ENCODE measurements at regions not wholly inside any gene's neighbourhood (a gene's known extent, or its start where the extent isn't known, plus 50 kb on each side); places are given as distances from the start of the nearest gene placed in this dataset.
"Not testable (repeated sequence)": the region's sequence is repeated elsewhere in the genome, so short reads cannot be mapped to it uniquely, and the experiment has no call there.

GRCh38 chr6:101015541-101015940 lies 134.4 kb upstream of the ASCC3 start:
- no peak for DNase-seq

DNA sequence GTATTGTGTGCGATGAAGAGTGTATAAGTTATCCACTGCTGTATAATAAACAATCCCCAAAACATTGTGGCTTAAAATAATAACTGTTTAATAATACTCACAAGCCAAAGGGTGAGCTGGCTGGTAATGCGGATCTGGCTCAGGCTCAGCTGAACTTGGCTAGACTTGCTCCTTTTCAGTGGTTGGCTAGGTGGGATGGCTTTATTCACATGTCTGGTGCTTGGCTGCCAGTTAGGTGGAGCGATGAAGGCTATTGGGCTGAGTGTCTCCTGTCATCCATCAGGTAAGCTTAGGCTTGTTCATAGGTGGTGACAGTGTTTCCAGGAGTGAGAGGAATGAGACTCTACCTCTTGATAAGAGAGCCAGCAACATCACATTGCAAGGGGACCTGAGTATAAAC lies 135.0 kb upstream of the ASCC3 start:
- no peak for DNase-seq

DNA sequence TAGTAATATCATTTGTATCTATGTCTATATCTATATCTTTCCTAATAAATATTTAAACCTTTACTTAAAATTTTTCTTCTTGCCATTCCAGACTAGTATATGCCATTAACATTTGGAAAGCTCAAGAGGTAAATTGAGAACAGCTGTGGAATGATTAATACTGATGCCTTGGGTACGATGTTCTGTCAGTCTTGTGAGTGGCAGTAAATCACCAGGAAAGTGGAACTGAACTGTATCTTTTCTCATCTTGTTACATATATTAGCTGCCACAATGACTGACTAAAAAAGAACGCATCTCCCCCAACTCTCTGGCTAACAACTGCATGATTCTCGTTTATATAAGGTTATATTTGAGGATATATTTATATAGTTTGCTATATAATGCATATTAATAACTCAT lies 137.0 kb upstream of the ASCC3 start:
- no peak for DNase-seq

DNA sequence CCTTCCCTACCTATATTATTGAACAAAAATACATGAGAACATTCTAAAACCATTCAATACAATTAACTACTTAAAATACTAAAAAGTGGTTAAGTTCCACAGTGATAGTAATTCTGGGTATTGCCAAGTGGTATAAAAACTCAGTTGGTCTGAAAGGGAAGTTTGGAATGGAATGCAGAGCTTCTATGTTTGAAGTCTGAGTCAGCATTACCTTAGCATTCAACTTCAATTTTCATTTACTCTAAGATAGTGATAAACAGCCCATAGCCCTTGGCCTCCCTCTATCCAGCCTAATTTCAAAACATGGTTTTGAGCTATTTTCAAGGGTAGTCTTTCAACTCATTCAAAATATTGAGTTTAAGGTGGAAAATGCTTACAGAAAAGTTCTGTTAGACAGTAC lies 140.4 kb upstream of the ASCC3 start:
- DNase-seq: no peak

- no peak for DNase-seq
Measured at GRCh38 chr6:101042966-101043365, 161.8 kb upstream of the ASCC3 start.

GRCh38 chr6:101058296-101058695 lies 177.2 kb upstream of the ASCC3 start:
- DNase-seq: no peak

- no peak for DNase-seq
Measured at GRCh38 chr6:101066481-101066880, 185.4 kb upstream of the ASCC3 start.

DNA sequence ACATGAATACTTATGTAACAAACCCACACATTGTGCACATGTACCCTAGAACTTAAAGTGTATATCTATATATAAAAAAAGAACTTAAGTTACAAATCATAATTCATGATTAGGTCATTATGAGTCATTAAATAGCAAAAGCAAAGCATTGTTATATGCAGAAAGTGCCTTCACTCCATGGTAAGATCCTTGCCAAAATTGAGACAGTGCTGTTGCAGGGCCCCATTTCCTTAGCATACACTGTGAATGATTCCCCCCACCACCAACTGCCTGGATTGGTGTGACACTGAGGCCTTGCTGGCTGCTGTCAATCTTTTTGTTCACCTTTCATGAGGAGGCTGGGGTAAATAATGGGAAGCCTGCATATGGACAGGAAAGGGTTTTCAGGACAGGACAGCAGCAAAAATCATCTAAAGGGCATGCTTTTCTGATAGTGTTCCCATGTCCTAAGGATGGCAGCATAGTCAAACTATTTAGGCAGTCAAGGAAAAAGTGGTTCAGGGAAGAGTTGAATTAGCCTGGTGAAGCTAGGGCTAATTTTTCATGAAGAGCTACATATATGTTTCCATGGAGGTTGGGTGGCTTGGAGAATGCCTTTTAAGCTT lies 188.2 kb upstream of the ASCC3 start:
- no peak for DNase-seq

- no peak for DNase-seq
Measured at GRCh38 chr6:101070044-101070608, 189.0 kb upstream of the ASCC3 start.

DNA sequence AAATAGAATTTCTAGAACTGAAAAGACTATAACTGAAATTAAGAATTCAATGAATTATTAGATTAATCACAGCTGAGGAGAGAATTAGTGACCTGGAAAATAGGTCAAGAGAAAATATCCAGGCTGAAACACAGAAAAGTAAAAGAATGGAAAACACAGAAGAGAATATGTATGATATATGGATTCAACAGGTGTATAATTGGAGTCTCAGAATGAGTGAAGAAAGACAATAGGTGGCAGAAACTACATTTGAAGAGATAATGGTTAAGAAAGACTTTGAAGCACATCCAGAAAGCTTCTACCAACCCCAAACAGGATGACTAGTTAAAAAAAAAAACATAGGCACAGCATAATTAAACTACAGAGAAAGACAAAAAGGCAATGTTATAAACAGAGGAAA lies 196.2 kb upstream of the ASCC3 start:
- DNase-seq: no peak

DNA sequence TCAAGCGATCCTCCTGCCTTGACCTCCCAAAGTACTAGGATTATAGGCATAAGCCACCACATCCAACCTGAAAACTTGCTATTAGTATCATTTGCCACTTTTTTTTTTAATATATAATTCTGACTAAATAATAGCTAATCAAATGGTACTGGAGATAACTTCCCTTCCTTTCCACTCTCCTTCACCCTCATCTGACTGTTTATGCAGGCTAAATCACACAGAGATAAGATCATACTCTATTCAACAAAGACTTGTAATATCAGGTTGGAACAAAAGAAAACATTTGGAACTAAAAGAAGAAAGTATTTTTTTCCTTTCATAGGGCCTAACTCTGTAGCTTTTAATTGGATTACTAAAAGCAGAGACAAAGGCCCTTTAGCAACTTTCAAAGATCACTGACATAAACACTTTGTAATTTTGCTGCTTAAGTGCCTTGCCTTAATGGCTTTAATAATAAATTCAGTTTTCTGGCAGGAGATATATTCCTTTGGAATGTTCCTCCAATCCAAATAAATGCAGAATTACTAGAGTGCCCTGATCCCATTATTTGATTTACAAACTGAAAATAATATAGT lies 198.7 kb upstream of the ASCC3 start:
- no peak for DNase-seq

DNA sequence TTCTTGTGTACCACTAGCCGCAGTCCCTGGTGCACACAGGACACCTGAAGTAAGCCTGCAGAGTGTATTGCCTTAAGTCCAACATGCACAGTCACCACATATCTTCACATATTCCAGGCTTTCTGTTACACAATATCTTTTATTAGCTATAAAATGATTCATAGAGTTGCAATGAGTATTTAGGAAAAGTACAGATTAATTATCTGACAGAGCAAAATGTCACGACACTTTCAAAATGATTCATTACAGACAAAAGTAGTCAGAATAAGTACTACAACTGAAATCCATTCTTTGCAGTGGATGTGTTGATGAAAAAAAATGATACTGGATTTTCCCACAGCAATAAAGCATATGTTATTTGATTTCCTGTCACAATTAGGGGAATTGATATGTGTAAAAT lies 199.5 kb upstream of the ASCC3 start:
- no peak for DNase-seq

DNA sequence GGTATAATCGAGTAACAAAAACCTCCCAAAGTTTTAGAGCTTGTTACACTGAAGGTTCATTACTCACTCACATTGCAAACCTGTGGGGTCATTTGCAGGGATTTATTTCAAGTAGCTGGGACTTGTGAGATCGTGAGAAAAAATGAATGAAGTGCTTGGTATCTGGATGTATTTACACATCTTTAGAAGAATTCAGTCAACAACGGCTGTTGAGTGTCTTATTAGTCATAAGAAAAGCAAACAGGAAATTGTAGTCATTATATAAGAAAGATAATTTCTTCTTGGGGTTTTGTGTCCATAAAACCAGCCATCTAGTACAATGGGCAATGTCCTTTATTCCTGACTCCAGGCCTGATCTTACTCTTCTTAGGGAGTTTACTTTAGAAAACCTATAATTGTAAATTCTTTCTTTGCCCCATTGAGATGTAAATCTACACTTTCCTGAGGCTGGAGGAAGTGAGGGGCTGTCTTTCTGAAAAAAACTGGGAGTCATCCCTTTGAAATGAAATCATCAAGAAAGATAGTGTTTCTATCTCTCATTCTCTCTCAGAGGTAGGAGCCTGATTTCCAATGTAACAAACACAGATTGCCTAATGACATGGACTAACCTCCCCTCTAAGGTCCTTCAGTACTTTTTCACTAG lies 202.5 kb upstream of the ASCC3 start:
- DNase-seq: no peak

GRCh38 chr6:101085327-101085726 lies 204.2 kb upstream of the ASCC3 start:
- no peak for DNase-seq

DNA sequence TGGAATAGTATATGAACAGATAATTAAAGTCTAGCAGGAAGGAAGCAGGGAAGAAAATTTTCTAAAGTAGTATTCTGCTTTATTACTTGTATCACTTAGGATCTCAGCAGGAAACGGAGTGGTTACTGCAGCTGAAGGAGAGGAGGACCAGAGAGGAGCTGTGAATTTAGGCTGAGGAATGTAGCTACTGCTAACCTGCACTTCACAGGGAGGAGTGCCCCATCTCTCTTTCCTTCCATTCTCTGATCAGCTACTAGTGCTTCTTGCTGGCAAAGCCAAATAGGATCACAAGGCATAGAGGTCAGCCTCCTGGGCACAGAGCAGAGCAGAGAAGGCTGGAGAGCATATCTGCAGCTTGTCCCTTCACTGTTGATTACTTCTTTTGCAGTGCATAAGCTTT lies 205.3 kb upstream of the ASCC3 start:
- no peak for DNase-seq

DNA sequence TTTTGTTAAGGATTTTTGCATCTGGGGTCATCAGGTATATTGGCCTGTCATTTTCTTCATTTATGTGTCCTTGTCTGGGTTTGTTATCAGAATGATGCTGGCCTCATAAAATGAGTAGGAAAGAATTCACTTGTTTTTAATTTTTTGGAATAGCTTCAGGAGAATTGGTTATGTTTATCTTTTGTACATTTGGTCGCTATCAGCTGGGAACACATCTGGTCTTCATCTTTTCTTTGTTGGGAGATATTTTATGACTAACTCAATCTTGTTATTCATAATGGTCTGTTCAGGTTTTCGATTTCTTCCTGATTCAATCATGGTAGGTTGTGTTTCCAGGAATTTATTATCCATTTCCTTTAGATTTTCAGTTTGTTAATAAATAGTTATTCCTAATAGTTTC lies 207.5 kb upstream of the ASCC3 start:
- DNase-seq: no peak

GRCh38 chr6:101089640-101090039 lies 208.5 kb upstream of the ASCC3 start:
- DNase-seq: no peak

- DNase-seq: no peak
Measured at GRCh38 chr6:101090281-101090680, 209.2 kb upstream of the ASCC3 start.

DNA sequence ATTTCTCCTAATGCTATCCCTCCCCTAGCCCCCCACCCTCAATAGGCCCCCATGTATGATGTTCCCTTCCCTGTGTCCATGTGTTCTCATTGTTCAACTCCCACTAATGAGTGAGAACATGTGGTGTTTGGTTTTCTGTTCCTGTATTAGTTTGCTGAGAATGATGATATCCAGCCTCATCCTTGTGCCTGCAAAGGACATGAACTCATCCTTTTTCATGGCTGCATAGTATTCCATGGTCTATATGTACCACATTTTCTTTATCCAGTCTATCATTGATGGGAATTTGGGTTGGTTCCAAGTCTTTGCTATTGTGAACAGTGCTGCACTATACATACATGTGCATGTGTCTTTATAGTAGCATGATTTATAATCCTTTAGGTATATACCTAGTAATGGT lies 217.5 kb upstream of the ASCC3 start:
- not testable (repeated sequence) for DNase-seq

GRCh38 chr6:101102702-101103101 lies 221.6 kb upstream of the ASCC3 start:
- DNase-seq: no peak

DNA sequence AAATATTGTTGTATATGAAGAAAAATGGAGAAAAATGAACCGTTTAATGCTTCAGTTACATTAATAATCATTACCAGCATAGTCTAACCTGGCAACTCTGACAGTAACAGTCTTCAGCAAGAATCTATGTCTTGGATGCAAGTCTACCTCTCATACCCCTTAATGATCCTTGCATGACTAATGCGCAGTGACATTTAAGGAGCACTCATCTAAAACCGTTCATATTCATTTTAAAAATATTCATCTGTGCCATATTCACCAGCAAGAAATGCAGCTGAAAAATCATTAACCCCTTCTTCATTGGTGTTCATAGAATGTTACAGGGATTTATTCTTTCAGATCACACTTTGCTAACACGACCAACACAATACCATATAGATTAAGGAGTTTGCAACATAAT lies 227.2 kb upstream of the ASCC3 start:
- DNase-seq: no peak

DNA sequence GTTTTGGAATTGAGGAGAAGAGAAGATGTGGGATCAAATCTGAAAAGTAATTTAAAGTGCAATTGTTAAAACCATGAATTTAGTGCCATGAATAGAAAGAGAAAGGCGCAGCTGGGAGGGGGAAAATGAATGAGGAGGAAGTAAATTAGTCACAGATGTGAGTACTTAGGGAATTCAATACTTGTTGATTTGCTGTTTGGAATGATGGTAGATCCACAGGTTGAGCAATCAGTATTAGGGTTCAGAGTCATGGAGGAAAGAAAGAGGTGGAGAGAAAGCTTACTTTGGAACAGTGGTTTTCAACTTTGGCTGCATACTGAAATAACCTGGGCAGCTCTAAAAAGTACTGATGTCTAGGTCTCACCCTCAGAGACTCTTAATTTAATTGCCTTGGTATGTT lies 229.7 kb upstream of the ASCC3 start:
- no peak for DNase-seq

- DNase-seq: no peak
Measured at GRCh38 chr6:101113468-101114260, 232.5 kb upstream of the ASCC3 start.

DNA sequence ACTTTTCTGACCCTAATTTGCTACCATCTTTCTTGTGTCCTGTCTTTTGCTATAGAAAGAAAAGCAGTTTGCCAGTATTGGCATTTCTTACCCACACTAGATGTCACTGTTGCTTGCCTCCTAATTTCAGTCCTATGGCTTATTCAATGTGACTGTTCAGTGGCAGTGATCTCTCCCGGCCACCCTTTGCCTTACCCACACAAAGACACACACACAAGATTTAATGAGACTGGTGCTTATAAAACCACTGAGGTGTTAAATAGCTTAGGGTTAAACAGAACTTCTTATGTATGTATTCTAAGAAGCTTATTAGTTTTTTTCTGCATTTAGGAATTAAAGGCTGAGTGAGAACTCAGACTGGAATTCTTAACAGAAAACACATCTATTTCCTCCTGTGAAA lies 233.6 kb upstream of the ASCC3 start:
- DNase-seq: no peak
